ENCODE measurements at regions not wholly inside any gene's neighbourhood (a gene's known extent, or its start where the extent isn't known, plus 50 kb on each side); places are given as distances from the start of the nearest gene placed in this dataset.

DNA sequence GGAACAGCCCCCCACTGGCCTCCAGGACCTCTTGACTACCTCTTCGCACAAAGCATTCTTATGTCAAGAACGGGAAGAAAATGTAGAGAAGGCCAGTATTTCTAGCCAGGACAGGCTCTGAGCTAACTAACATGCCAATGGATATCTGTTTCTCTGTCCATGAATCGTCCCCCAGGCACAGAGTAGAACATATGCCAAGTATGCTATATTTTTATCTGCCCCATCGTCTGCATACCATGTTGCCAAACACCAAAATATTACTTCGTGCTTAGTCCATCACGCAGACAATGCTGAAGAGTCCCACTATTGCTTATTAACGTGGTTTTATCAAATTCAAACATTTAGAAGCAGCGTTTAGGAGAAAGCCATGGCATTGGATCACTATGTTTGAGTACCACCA is 151.4 kb upstream of the CPSF6 start:
- no peak for ATAC-seq
- TF ChIP-seq, protein P1, sequence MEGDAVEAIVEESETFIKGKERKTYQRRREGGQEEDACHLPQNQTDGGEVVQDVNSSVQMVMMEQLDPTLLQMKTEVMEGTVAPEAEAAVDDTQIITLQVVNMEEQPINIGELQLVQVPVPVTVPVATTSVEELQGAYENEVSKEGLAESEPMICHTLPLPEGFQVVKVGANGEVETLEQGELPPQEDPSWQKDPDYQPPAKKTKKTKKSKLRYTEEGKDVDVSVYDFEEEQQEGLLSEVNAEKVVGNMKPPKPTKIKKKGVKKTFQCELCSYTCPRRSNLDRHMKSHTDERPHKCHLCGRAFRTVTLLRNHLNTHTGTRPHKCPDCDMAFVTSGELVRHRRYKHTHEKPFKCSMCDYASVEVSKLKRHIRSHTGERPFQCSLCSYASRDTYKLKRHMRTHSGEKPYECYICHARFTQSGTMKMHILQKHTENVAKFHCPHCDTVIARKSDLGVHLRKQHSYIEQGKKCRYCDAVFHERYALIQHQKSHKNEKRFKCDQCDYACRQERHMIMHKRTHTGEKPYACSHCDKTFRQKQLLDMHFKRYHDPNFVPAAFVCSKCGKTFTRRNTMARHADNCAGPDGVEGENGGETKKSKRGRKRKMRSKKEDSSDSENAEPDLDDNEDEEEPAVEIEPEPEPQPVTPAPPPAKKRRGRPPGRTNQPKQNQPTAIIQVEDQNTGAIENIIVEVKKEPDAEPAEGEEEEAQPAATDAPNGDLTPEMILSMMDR (IDR thresholded peaks at IDR 0.05), result no peak
- intact Hi-C loops (cut with DNase I), result no loop called here
- H3K4me3 ChIP-seq, result no peak overlapping the region
- FAIRE-seq, result no peak
- no peak overlapping the region for H3K27ac ChIP-seq
- no peaks in the 10 kb centered on the region for H3K4me1 ChIP-seq
- no peaks in the 10 kb centered on the region for H3K36me3 ChIP-seq
- DNase-seq, result no peak
- no peaks in the 10 kb centered on the region for H3K27me3 ChIP-seq
- 72 to 77% methylated on average over 8 of the region's 8 CpGs for WGBS, 2 donors
- no peaks in the 10 kb centered on the region for H3K9me3 ChIP-seq

DNA sequence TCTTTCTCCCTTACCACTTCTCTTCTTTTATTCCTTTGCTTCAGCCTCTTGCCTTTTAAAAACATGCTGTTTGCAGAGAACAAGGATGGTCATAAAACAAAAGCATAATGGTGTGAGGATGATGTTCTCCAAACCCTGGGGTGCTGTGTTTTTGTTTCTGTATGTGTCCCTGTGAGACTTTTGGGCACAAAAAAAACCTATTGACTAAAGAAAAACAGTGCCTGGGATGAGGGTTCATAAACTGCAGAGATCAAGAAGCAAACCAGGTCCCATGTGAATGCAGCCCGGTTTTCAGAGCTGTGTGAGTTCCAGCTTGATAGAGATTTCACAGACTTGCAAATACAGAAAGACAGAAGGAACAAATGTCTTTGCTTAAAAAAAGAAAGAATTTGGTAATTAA is 148.6 kb upstream of the CPSF6 start:
- Histone ChIP-seq H3K9me3 (no peaks in the 10 kb centered on the region), H3K4me3 (no peak overlapping the region), H3K27ac (no peak overlapping the region), H3K27me3 (no peaks in the 10 kb centered on the region), H3K4me1 (no peaks in the 10 kb centered on the region), H3K36me3 (no peaks in the 10 kb centered on the region)
- ATAC-seq (no peak), DNase-seq (no peak), FAIRE-seq (no peak)
- intact Hi-C loops (cut with DNase I), result no loop called here
- 87 to 91% methylated on average over 1 of the region's 1 CpG for WGBS, 2 donors
- TF ChIP-seq, protein P1 (IDR thresholded peaks at IDR 0.05), result no peak

DNA sequence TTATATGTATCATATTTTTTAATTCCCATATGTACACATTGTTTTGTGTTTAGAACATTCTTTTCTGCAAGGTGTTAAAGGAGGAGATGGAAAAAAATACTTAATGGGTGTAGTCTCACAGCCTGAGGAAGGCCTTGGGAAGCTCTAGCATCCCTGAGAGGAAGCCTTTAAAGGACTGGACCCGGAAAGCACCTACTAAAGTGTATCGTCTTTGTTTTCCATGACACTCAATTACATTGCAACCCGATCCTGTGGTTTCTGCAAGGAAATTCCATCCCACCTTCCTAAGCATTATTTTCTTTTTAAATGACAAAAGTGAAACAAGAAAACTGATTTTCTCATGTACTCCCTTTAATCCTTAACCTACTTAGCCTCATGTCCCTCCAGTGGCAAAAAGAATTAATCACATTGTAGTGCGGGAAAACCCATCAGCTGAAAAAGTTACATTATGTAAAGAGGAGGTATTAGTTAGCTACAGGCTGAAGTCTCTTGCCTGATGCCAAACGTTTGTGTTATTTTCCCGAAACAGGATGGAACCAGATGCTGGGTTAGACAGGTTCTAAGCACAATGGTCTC is 147.8 kb upstream of the CPSF6 start:
- intact Hi-C loops (cut with DNase I), result no loop called here
- no peaks in the 10 kb centered on the region for H3K27me3 ChIP-seq
- TF ChIP-seq, protein P1 (IDR thresholded peaks at IDR 0.05), result no peak
- H3K36me3 ChIP-seq, result no peaks in the 10 kb centered on the region
- 64 to 66% methylated on average over 6 of the region's 6 CpGs for WGBS, 2 donors
- no peak for FAIRE-seq
- ATAC-seq, result no peak
- no peak for DNase-seq
- H3K4me1 ChIP-seq, result no peaks in the 10 kb centered on the region
- no peak overlapping the region for H3K4me3 ChIP-seq
- H3K27ac ChIP-seq, result no peak overlapping the region
- H3K9me3 ChIP-seq, result no peaks in the 10 kb centered on the region

DNA sequence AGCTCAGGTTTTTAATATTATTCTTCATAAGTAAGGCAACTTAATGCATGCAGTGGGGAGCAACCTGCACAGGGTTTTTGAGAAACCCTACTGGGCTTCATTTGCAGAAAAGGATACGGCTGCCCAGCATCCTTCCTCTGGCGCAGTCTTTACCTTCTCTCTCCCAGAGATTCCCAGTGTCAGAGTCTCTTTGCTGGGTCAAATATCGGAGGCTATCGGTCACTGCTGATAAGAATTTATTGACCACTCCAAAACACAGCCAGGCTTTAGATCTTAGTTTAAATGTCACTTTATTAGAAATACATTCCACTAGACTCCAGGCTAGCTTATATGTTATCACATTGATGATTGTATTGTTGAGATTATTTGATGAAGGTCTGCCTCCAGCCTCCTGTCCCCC is 147.2 kb upstream of the CPSF6 start:
- DNase-seq (no peak), ATAC-seq (no peak), FAIRE-seq (no peak)
- Histone ChIP-seq H3K4me1 (no peaks in the 10 kb centered on the region), H3K27ac (no peak overlapping the region), H3K9me3 (no peaks in the 10 kb centered on the region), H3K4me3 (no peak overlapping the region), H3K27me3 (no peaks in the 10 kb centered on the region), H3K36me3 (no peaks in the 10 kb centered on the region)
- TF ChIP-seq, protein P1 (IDR thresholded peaks at IDR 0.05), result no peak
- WGBS, 2 donors, result 62 to 66% methylated on average over 4 of the region's 4 CpGs
- intact Hi-C loops (cut with DNase I), result no loop called here

DNA sequence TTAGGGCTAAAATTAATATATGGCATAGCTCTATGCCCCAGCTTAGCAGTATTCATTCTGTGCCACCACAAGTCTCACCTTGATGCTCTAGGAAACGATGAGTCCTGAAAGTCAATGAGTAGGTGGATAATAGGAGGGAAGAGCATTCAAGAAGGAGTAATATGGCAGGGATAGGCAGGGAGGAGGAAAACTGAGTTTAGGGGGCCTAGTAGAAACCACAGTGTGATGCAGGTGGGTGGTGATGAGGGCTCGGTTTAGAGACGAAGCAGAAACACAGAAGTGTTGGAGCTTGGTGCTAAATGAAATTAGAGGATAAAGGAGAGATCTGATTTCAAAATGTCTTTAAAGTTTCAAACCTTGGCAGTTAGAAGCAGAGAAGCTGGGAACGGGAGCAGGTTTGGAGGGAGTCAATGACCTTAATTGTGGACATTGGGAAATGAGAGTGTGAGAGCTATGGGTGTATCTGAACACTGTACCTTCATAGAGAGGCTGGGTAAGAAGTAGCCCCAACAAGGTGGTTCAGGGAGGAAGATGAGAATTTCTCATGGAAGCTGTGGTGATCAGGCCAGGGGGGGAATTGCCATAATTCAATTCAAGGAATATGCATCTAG is 144.7 kb upstream of the CPSF6 start:
- Histone ChIP-seq H3K27me3 (no peaks in the 10 kb centered on the region), H3K9me3 (no peaks in the 10 kb centered on the region), H3K4me3 (no peak overlapping the region), H3K36me3 (no peaks in the 10 kb centered on the region), H3K27ac (no peak overlapping the region), H3K4me1 (no peaks in the 10 kb centered on the region)
- intact Hi-C loops (cut with DNase I), result no loop called here
- WGBS, 2 donors, result 66% methylated on average over 4 of the region's 4 CpGs
- TF ChIP-seq, protein P1 (IDR thresholded peaks at IDR 0.05), result no peak
- DNase-seq (no peak), FAIRE-seq (no peak), ATAC-seq (no peak)

All from pancreas (tissue), 10 donors.